DOHH2 (cell line): ENCODE measurements at regions not wholly inside any gene's neighbourhood (a gene's known extent, or its start where the extent isn't known, plus 50 kb on each side); places are given as distances from the start of the nearest gene placed in this dataset.
"Not testable (repeated sequence)": the region's sequence is repeated elsewhere in the genome, so short reads cannot be mapped to it uniquely, and the experiment has no call there.

Source experiments
- CTCF ChIP-seq: fragments of 200-600 bp; sonication (generic); IDR thresholded peaks from one replicate; pipeline ENCODE4 v1.5.1; 2014; ENCODE audit warnings: antibody characterized with exemption, mild to moderate bottlenecking, low read depth, low read length; ENCODE audit not compliant: poor library complexity, severe bottlenecking
- EZH2phosphoT487 ChIP-seq: fragments of 200-600 bp; sonication (generic); IDR thresholded peaks from 2 replicates; pipeline ENCODE4 v1.6.1; 2017; ENCODE audit warnings: borderline replicate concordance, mild to moderate bottlenecking, antibody characterized with exemption, low read length, moderate library complexity, mixed read lengths

- not testable (repeated sequence) for TF ChIP-seq CTCF, EZH2phosphoT487
These were observed 55.6 kb upstream of the GPR39 start for GRCh38 chr2:132360964-132361363.
